Kidney (tissue), 13 donors: ENCODE measurements at regions not wholly inside any gene's neighbourhood (a gene's known extent, or its start where the extent isn't known, plus 50 kb on each side); places are given as distances from the start of the nearest gene placed in this dataset.

Source experiments
- DNase-seq, 5 donors: peaks; one replicate each; pipeline ENCODE4 v3.0.0-alpha.2; 2013 to 2020
- FAIRE-seq: peaks from 2 replicates; lab custom pipeline; 2012; peaks lifted over from hg19 to GRCh38; lab: Jason Lieb, UNC
- H3K27ac ChIP-seq, 2 donors: one replicate each; pipeline ENCODE4 v1.7.0; 2013; ENCODE audit warnings: low read depth in 2 of 2, low read length in 2 of 2, inconsistent platforms in 1 of 2
- H3K27me3 ChIP-seq: one replicate; pipeline ENCODE4 v1.7.1; 2013; ENCODE audit warnings: low read length, inconsistent platforms; ENCODE audit not compliant: control insufficient read depth, insufficient read depth
- H3K36me3 ChIP-seq, 3 donors: one replicate each; pipeline versions ENCODE4 v1.7.0 to v1.7.1; 2013; ENCODE audit warnings: low read length in 3 of 3, control low read depth in 1 of 3, inconsistent platforms in 1 of 3; ENCODE audit not compliant: insufficient read depth in 3 of 3, control insufficient read depth in 2 of 3
- H3K4me1 ChIP-seq, 3 donors: one replicate each; pipeline versions ENCODE4 v1.7.0 to v1.7.1; 2013; ENCODE audit warnings: low read length in 3 of 3, inconsistent platforms in 1 of 3, low read depth in 1 of 3; ENCODE audit not compliant: control insufficient read depth in 2 of 3, insufficient read depth in 2 of 3
- H3K4me3 ChIP-seq, 3 donors: one replicate each; pipeline versions ENCODE4 v1.7.0 to v1.8.1; 2013; ENCODE audit warnings: low read length in 3 of 3, control low read depth in 1 of 3, inconsistent platforms in 1 of 3
- H3K9ac ChIP-seq, 3 donors: one replicate each; pipeline versions ENCODE4 v1.7.0 to v1.7.1; 2013; ENCODE audit warnings: low read length in 3 of 3, control low read depth in 1 of 3, inconsistent platforms in 1 of 3
- H3K9me3 ChIP-seq, 3 donors: one replicate each; pipeline versions ENCODE4 v1.7.0 to v1.7.1; 2013; ENCODE audit warnings: low read length in 3 of 3, control low read depth in 1 of 3, inconsistent platforms in 1 of 3; ENCODE audit not compliant: control insufficient read depth in 2 of 3, insufficient read depth in 1 of 3
- intact Hi-C: fragments of 100-400 bp; cut with DNase I; formaldehyde crosslinking; loops from one replicate; pipeline ENCODE4 v1.11.1; 2022
- TF ChIP-seq, protein P1 (sequence below): IDR thresholded peaks from 3 replicates; pipeline ENCODE4 v1.5.1; 2012; ENCODE audit warnings: mild to moderate bottlenecking, moderate library complexity, borderline replicate concordance; ENCODE audit not compliant: insufficient read depth; ENCODE audit errors: extremely low read depth
- donor health status: control.
- donor health status: control.
- donor health status: control.
- donor health status: control.
- donor health status: control.
- donor health status: DM: yes; HTN: yes; CAD: no.
- donor health status: Normal renal cell carcinoma (clear cell type).

DNA sequence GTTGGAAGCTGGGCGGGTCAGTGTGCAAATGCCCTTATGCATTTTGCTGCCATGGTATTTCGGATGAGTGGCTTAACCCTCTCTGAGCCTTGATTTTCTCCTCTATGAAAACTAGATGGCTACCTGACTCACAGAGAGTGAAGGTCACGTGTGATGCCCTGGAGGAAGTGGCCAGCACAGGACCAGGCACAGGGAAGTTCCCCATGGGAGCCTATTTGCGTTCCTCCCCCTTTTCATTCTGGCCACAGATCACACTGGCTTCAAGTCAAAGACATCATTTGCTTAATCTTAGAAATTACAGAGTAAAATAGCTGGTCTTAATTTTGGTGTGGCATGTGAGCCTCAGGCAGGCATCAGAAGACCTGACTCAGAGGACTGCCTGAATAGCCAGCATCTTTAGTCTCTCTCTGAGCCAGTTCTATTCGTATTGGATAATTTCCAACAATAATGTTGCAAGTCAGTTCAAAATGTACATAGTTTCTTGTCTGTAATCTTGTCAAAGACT is 57.6 kb upstream of the CD302 start:
- DNase-seq: no peak
- Histone ChIP-seq H3K9ac (no peak overlapping the region), H3K27ac (no peak overlapping the region), H3K4me1 (peaks cover 0 to 3% (median 0%) of the 10 kb centered on the region in 3 donors), H3K36me3 (no peaks in the 10 kb centered on the region), H3K27me3 (no peaks in the 10 kb centered on the region), H3K9me3 (no peaks in the 10 kb centered on the region), H3K4me3 (no peak overlapping the region)
- FAIRE-seq: no peak
- intact Hi-C loops: no loop called here
- TF ChIP-seq, protein P1, sequence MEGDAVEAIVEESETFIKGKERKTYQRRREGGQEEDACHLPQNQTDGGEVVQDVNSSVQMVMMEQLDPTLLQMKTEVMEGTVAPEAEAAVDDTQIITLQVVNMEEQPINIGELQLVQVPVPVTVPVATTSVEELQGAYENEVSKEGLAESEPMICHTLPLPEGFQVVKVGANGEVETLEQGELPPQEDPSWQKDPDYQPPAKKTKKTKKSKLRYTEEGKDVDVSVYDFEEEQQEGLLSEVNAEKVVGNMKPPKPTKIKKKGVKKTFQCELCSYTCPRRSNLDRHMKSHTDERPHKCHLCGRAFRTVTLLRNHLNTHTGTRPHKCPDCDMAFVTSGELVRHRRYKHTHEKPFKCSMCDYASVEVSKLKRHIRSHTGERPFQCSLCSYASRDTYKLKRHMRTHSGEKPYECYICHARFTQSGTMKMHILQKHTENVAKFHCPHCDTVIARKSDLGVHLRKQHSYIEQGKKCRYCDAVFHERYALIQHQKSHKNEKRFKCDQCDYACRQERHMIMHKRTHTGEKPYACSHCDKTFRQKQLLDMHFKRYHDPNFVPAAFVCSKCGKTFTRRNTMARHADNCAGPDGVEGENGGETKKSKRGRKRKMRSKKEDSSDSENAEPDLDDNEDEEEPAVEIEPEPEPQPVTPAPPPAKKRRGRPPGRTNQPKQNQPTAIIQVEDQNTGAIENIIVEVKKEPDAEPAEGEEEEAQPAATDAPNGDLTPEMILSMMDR: no peak

DNA sequence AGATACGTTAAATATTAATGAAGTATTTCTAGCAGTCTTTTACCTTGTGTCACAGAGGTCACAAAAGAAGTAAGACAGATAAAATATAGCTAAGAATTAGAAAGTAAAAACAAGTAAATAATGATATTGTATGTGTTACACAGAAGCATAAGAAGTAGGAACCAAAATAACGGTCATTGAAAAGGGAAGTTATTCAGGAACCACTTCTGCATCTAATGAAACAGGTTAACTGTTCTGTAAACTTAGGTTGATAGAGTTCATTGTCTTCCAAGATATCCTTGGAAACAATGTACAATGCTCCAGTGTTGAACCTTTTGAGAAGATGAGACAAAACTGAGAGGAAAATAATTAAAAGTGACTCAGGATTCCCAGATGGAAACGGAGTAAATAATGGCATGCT is 57.1 kb upstream of the CD302 start:
- Histone ChIP-seq H3K27ac (no peak overlapping the region), H3K4me3 (no peak overlapping the region), H3K9me3 (no peaks in the 10 kb centered on the region), H3K36me3 (no peaks in the 10 kb centered on the region), H3K4me1 (peaks cover 0 to 3% (median 0%) of the 10 kb centered on the region in 3 donors), H3K9ac (no peak overlapping the region), H3K27me3 (no peaks in the 10 kb centered on the region)
- TF ChIP-seq, protein P1: no peak
- intact Hi-C loops: no loop called here
- no peak for DNase-seq
- no peak for FAIRE-seq

GRCh38 chr2:159854481-159854880 is 56.5 kb upstream of the CD302 start:
- DNase-seq (no peak), FAIRE-seq (no peak)
- Histone ChIP-seq H3K4me3 (no peak overlapping the region), H3K4me1 (peaks cover 0 to 3% (median 0%) of the 10 kb centered on the region in 3 donors), H3K27me3 (no peaks in the 10 kb centered on the region), H3K9ac (no peak overlapping the region), H3K9me3 (no peaks in the 10 kb centered on the region), H3K36me3 (no peaks in the 10 kb centered on the region), H3K27ac (no peak overlapping the region)
- intact Hi-C loops: no loop called here
- TF ChIP-seq, protein P1: no peak

- no peak overlapping the region for H3K9ac ChIP-seq
- H3K4me1 ChIP-seq: peaks cover 0 to 3% (median 0%) of the 10 kb centered on the region in 3 donors
- H3K9me3 ChIP-seq: no peaks in the 10 kb centered on the region
- no peaks in the 10 kb centered on the region for H3K27me3 ChIP-seq
- no peak overlapping the region for H3K4me3 ChIP-seq
- H3K27ac ChIP-seq: no peak overlapping the region
- intact Hi-C loops: no loop called here
- H3K36me3 ChIP-seq: no peaks in the 10 kb centered on the region
- TF ChIP-seq, protein P1: no peak
- FAIRE-seq (no peak), DNase-seq (no peak)
These were observed 55.1 kb upstream of the CD302 start for GRCh38 chr2:159853101-159853500.
